Stimulated activated naive CD4-positive, alpha-beta T cell (primary cell): ENCODE measurements at regions not wholly inside any gene's neighbourhood (a gene's known extent, or its start where the extent isn't known, plus 50 kb on each side); places are given as distances from the start of the nearest gene placed in this dataset.
"Not testable (repeated sequence)": the region's sequence is repeated elsewhere in the genome, so short reads cannot be mapped to it uniquely, and the experiment has no call there.

ENCODE experiments used
- DNase-seq, 6 experiments: peaks; one replicate each; lab custom pipeline; 2025; lab: John Stamatoyannopoulos, UW

DNA sequence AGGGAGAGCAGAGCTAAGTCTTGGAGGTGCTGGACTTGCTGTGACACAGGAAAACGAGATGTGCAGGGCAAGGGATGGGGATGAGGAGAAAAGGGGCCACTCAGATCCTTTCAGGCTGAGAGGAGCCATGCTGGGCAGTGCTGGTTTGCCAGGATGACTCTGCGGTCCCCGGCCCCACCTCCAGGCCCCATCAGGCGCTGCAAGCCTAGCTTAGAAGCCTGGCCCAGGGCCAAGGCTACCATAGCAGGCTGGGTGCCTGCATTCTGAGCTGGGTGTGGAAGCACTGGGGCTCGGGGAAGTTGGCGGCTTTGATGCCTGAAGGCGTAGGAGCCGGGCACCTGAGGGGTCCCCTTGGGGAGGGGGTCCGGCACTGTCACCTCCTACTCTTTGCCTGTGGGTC is 341.2 kb upstream of the USP9Y start:
- DNase-seq: no peak

DNA sequence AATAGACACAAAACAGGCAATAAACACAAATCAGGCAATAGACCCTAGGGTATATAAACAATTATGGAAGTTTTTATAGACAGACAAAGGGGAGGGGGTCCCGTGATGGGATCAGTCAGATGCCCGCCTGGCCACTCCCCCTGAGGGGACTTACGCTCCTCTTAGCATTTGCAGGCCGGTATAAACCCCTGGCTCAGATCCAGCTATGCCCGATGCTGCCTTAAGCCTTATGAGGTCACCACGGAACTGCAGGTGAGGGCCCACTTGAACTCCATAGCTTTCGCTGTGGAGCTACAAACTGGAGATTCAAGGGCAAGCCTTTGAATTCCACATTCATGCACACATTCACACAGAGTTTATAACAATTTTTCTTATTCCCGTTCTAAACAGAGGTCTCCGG is 340.5 kb upstream of the USP9Y start:
- no peak for DNase-seq

DNA sequence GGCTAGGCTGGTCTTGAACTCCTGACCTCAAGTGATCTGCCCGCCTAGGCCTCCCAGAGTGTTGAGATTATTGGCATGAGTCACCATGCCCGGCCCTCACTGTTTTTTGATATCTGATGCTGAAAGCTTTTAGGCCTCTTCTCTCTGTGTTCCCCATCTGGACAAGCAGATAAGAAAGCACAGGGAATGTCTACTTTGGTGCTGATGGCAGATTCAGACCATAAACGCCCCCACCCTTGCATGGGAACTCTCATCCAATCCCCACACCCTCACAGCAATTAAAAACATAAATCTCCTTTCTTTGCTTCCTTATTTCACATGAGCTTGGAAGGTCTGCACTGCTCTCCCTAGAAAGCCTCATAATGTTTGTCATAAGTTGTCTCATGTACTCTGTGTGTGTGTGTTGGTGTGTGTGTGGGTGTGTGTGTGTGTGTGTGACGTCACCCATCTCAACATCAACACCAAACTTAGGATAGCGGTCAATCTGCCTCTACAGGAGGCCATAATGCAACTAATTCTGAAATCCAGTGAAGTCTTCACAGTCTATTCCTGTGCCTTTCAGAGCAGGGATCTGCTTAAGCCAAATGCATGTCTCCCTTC is 335.6 kb upstream of the USP9Y start:
- no peak for DNase-seq

DNA sequence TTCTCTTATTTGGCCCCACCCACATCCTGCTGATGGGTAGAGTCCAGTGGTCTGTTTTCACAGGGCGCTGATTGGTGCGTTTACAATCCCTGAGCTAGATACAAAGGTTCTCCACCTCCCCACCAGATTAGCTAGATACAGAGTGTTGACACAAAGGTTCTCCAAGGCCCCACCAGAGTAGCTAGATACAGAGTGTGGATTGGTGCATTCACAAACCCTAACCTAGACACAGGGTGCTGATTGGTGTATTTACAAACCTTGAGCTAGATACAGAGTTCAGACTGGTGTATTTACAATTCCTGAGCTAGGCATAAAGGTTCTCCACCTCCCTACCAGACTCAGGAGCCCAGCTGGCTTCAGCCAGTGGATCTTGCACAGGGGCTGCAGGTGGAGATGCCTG is 326.4 kb upstream of the USP9Y start:
- not testable (repeated sequence) for DNase-seq

DNA sequence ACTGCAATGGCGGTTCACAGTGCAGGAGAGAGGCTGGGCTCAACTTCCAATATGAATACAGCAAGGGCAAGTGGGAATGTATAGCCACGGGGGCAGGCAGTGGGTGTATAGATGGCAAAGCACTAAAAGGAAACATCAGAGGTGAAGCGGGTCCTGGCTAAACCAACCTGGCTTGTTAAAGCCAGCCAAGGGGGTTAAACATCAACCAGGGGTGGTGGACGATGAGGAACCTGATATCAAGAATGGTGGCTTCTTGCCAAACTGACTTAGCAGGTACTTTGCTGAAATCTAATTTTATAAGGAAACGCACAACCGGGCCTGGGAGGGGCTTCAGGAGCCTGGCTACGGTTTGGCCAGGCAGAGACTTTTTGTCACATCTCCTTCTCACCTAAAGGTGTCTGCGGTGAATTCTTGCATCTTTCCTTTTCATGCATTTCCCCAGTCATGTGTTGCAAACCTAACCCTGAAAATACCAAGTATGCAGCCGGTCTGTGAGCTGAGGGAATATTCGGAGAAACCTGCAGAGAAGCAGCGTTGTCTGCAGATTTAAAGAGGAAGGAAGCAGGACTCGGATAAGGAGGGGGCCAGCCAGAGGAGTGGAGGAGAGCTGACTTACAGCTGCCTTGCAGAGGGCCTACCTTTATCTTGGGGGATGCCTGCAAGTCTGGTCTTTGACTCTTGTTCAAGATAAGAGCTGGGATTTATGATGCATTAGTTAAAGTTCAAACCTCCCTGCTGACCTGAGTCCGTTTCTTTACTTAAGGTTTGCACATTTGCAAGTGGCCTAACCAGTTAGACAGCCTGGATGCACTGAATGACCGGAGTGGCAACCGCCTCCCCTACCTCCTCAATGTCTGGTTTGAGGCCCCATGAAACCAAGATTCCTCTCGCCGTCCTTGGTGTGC is 309.1 kb upstream of the USP9Y start:
- DNase-seq: not testable (repeated sequence)

GRCh38 chrY:12393190-12393589 is 307.8 kb upstream of the USP9Y start:
- DNase-seq: no peak

GRCh38 chrY:12395381-12396120 is 305.5 kb upstream of the USP9Y start:
- not testable (repeated sequence) for DNase-seq

GRCh38 chrY:12403916-12404315 is 297.1 kb upstream of the USP9Y start:
- no peak for DNase-seq

- no peak for DNase-seq
Measured at GRCh38 chrY:12408236-12408635, 292.8 kb upstream of the USP9Y start.

GRCh38 chrY:12410696-12411095 is 290.3 kb upstream of the USP9Y start:
- no peak for DNase-seq

GRCh38 chrY:12421072-12421787 is 279.8 kb upstream of the USP9Y start:
- DNase-seq: no peak

DNA sequence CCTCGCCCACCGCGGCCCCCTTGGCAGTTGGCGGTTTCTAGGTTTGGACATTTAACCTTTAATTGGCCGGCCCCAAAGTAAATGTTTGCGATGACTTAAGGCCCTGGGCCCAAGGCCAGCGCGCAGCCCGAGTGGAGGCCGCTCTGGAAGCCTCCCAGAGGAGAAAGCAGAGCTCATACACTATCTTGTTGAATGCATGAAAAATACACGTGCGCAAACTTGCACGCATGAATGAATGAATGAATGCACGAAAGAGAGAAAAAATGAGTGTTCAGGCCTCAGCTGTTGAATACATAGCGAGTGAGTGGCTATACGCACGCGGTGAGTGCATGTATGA is 279.3 kb upstream of the USP9Y start:
- no peak for DNase-seq

DNA sequence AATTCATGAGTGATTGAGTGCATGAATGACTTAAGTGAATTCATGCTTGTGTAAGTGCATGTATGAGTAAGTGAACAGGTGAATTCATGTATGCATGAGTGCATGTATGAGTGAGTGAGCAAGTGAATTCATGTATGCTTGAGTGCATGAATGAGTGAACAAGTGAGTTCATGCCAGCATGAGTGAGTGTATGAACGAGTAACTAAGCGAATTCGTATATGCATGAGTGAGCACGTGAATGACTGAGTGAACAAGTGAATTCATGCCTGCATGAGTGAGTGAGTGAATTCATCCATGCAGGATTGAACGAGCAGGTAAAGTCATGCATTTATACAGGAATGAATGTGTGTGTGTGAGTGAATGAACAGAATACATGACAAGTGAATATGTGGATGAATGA is 278.5 kb upstream of the USP9Y start:
- no peak for DNase-seq

GRCh38 chrY:12423416-12424252 is 277.4 kb upstream of the USP9Y start:
- DNase-seq: no peak

DNA sequence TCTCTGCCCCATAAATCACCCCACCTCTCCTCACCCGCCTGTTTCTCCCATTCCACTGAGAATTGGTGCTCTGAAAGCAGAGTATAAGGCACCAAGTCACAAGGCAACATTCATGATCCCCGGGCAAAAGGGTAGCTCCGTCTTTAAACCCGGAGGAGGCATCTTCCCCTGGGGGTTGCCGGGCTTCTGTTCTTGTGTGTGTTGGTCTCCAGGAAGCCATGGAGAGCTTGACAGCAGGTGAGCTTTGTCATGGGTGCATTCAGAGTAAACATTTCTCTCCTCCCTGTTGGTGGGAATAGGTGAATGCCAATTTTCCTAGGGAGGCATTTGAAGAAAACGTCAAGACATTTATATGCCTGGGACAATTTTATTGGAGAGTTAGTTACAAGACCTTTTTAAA is 275.5 kb upstream of the USP9Y start:
- no peak for DNase-seq

DNA sequence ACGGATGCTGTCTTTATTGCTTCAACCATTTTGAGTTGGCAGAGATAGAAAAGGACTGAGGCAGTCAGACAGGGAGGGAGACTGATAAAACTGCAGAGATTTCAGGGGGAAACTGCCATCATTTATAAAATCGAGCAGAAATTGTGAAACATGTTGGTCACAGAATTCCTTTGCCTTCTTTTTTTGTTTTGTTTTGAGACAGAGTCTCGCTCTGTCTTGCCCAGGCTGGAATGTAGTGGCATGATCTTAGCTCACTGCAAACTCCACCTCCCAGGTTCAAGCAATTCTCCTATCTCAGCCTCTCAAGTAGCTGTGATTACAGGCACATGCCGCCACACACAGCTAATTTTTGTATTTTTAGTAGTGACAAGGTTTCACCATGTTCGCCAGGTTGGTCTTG is 273.7 kb upstream of the USP9Y start:
- DNase-seq: no peak

GRCh38 chrY:12431546-12431945 is 269.5 kb upstream of the USP9Y start:
- DNase-seq: no peak

- DNase-seq: not testable (repeated sequence)
Measured at GRCh38 chrY:12438823-12439222, 262.2 kb upstream of the USP9Y start.

DNA sequence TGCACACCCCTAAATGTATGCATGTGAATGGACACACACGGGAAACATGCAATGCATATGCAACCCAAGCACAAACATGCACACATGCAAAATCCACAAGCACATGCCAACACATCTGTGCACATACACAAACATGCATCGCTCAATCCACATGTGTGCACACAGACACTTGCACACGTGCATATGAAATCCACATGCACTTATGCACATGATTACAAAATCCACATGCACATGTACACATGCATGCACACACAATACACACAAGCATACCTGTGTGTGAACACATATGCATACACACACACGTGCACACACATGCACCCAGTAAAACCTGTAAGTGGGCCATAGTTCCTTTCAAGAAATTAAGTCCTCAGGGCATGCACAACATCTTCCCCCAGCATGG is 256.8 kb upstream of the USP9Y start:
- DNase-seq: no peak

DNA sequence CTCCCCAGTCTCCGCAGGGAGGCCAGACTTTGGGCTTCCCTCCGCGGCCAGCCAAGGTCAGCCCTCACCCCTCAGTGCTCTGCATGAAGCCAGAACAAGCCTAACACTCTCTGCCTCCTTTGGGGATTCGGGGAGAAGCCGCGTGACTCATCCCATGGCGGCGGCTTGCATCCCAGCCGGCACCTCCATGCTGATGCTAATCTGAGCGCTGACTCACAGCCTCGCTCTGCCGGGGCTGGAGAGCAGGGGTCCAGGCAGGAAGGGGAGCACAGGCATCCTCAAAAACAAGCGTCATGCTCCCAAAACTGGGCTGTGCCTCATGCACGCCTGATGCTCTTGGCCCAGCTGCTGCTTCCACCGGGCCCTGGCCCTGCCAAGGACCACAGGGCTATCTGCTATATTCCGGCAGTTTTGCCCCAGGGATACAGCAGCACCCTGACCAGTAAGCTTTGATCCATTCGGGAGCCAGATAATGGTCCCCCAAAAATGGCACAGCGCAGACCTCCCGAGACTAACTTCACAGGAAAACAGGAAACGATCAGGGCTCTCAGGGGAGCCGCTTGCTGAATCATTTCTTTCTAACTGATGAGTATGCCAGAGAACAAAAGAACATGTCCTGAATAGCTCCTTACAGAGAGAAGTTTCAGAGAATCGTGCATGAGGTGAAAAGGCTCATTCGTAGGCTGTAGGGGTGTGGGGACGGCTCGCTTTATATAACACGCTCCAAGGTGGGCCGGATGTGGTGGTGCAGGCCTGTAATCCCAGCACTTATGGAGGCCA is 254.4 kb upstream of the USP9Y start:
- not testable (repeated sequence) for DNase-seq

- DNase-seq: not testable (repeated sequence)
Measured at GRCh38 chrY:12448561-12448960, 252.5 kb upstream of the USP9Y start.
